IMR-90 (cell line): ENCODE measurements at regions not wholly inside any gene's neighbourhood (a gene's known extent, or its start where the extent isn't known, plus 50 kb on each side); places are given as distances from the start of the nearest gene placed in this dataset.
A peak's percentile ranks its signal among the peaks of the same experiment; 100 is the strongest.

ENCODE experiments used
- ATAC-seq: fragments of 200-7000 bp; cut with Tn5 transposase; 2 replicates; pipeline ENCODE4 v1.9.1; 2020; ENCODE audit warnings: low read depth, mild to moderate bottlenecking, moderate library complexity
- BruUV-seq: library from RNA; stranded (reverse); fragments of 400-500 nt; replicated peaks from 2 replicates; lab custom pipeline; 2021; lab: Mats Ljungman, UMichigan
- CTCF ChIA-PET: fragments of 300-600 bp; formaldehyde crosslinking; extraction: SDS; loops from one replicate; lab custom pipeline; 2021; ENCODE audit warnings: antibody characterized with exemption; lab: Yijun Ruan, JAX
- POLR2A ChIA-PET: fragments of 300-600 bp; sonication (Branson Sonifier 250); formaldehyde crosslinking; loops from one replicate; lab custom pipeline; 2022; ENCODE audit warnings: antibody characterized with exemption; ENCODE audit not compliant: unreplicated experiment; lab: Charles Lee
- DNase-seq: peaks from one replicate; pipeline ENCODE4 v3.0.0; 2013
- H2AFZ ChIP-seq: replicated peaks from 2 replicates; pipeline ENCODE3; 2013; ENCODE audit warnings: low read length, mild to moderate bottlenecking; ENCODE audit not compliant: poor library complexity
- H2AK5ac ChIP-seq: 2 replicates; pipeline ENCODE4 v1.6.1; 2013; ENCODE audit warnings: low read depth, low read length, inconsistent platforms
- H2AK9ac ChIP-seq: replicated peaks from 2 replicates; pipeline ENCODE3; 2013; ENCODE audit warnings: mild to moderate bottlenecking, low read depth, low read length, moderate library complexity; ENCODE audit not compliant: poor library complexity
- H2BK120ac ChIP-seq: 2 replicates; pipeline ENCODE4 v1.6.1; 2013; ENCODE audit warnings: low read depth, low read length, inconsistent platforms
- H2BK15ac ChIP-seq: 3 replicates; pipeline ENCODE4 v1.6.1; 2013; ENCODE audit warnings: low read depth, low read length, inconsistent platforms
- H2BK20ac ChIP-seq: 2 replicates; pipeline ENCODE4 v1.6.1; 2013; ENCODE audit warnings: low read depth, mild to moderate bottlenecking, inconsistent platforms, low read length, moderate library complexity
- H2BK5ac ChIP-seq: 2 replicates; pipeline ENCODE4 v1.6.1; 2013; ENCODE audit warnings: mild to moderate bottlenecking, low read depth, low read length, inconsistent platforms; ENCODE audit not compliant: poor library complexity, severe bottlenecking
- H3K14ac ChIP-seq: replicated peaks from 2 replicates; pipeline ENCODE4 v1.6.1; 2013; ENCODE audit warnings: low read depth, low read length, inconsistent platforms
- H3K18ac ChIP-seq: 2 replicates; pipeline ENCODE4 v1.6.1; 2013; ENCODE audit warnings: low read depth, low read length, control low read depth
- H3K23ac ChIP-seq: 2 replicates; pipeline ENCODE4 v1.6.1; 2013; ENCODE audit warnings: low read depth, low read length, inconsistent platforms
- H3K27ac ChIP-seq: 2 replicates; pipeline ENCODE4 v1.5.1; 2013; ENCODE audit warnings: mild to moderate bottlenecking, control low read depth, low read length; ENCODE audit not compliant: insufficient read depth
- H3K27me3 ChIP-seq: 2 replicates; pipeline ENCODE4 v1.6.1; 2013; ENCODE audit warnings: low read length; ENCODE audit not compliant: control insufficient read depth, insufficient read depth
- H3K36me3 ChIP-seq: 2 replicates; pipeline ENCODE4 v1.6.1; 2013; ENCODE audit warnings: low read length, mixed read lengths; ENCODE audit not compliant: control insufficient read depth, insufficient read depth
- H3K4ac ChIP-seq: 2 replicates; pipeline ENCODE4 v1.6.1; 2013; ENCODE audit warnings: low read depth, low read length, inconsistent platforms
- H3K4me1 ChIP-seq: 2 replicates; pipeline ENCODE4 v1.6.1; 2013; ENCODE audit warnings: low read length, mixed read lengths; ENCODE audit not compliant: control insufficient read depth, insufficient read depth
- H3K4me2 ChIP-seq: 2 replicates; pipeline ENCODE4 v1.6.1; 2013; ENCODE audit warnings: low read depth, mild to moderate bottlenecking, control low read depth, low read length, moderate library complexity
- H3K4me3 ChIP-seq: 2 replicates; pipeline ENCODE4 v1.5.1; 2013; ENCODE audit warnings: low read depth, mild to moderate bottlenecking, control low read depth, low read length, moderate library complexity; ENCODE audit not compliant: insufficient read depth
- H3K56ac ChIP-seq: 2 replicates; pipeline ENCODE4 v1.6.1; 2013; ENCODE audit warnings: low read length, inconsistent platforms; ENCODE audit not compliant: insufficient read depth; ENCODE audit errors: extremely low read depth
- H3K79me1 ChIP-seq, 2 experiments: 2 replicates each; pipeline ENCODE4 v1.6.1; 2013; ENCODE audit warnings: low read length in 2 of 2, inconsistent platforms in 1 of 2, low read depth in 1 of 2
- H3K9ac ChIP-seq: 2 replicates; pipeline ENCODE4 v1.6.1; 2013; ENCODE audit warnings: low read depth, low read length, control low read depth
- H3K9me1 ChIP-seq: 2 replicates; pipeline ENCODE4 v1.6.1; 2013; ENCODE audit warnings: low read length, inconsistent platforms; ENCODE audit not compliant: insufficient read depth
- H3K9me3 ChIP-seq: 2 replicates; pipeline ENCODE4 v1.6.1; 2013; ENCODE audit warnings: low read length; ENCODE audit not compliant: control insufficient read depth, insufficient read depth
- H4K20me1 ChIP-seq: 2 replicates; pipeline ENCODE4 v1.6.1; 2013; ENCODE audit warnings: low read length, inconsistent platforms; ENCODE audit not compliant: insufficient read depth
- H4K5ac ChIP-seq: 2 replicates; pipeline ENCODE4 v1.6.1; 2013; ENCODE audit warnings: mild to moderate bottlenecking, low read depth, low read length, control low read depth
- H4K8ac ChIP-seq, 2 experiments: 2 replicates each; pipeline ENCODE4 v1.6.1; 2013; ENCODE audit warnings: low read depth in 2 of 2, low read length in 2 of 2, control low read depth in 1 of 2, inconsistent platforms in 1 of 2
- H4K91ac ChIP-seq: 2 replicates; pipeline ENCODE4 v1.6.1; 2013; ENCODE audit warnings: low read depth, low read length, inconsistent platforms; ENCODE audit not compliant: insufficient read depth
- CHD1 ChIP-seq: IDR thresholded peaks from 2 replicates; pipeline ENCODE4 v1.6.1; 2012; ENCODE audit warnings: low read depth, low read length, improper control_type of control experiment
- FOS ChIP-seq: fragments of 150-350 bp; IDR thresholded peaks from 2 replicates; pipeline ENCODE4 v1.6.1; 2016; ENCODE audit warnings: low read depth, low read length
- MAFK ChIP-seq: IDR thresholded peaks from 2 replicates; pipeline ENCODE4 v1.6.1; 2012; ENCODE audit warnings: low read depth, low read length, improper control_type of control experiment
- MAZ ChIP-seq: IDR thresholded peaks from 2 replicates; pipeline ENCODE4 v1.6.1; 2012; ENCODE audit warnings: low read depth, mild to moderate bottlenecking, low read length, improper control_type of control experiment, moderate library complexity, borderline replicate concordance
- MXI1 ChIP-seq: IDR thresholded peaks from 2 replicates; pipeline ENCODE4 v1.6.1; 2012; ENCODE audit warnings: low read depth, mild to moderate bottlenecking, low read length, moderate library complexity, borderline replicate concordance
- NFE2L2 ChIP-seq: fragments of 150-350 bp; IDR thresholded peaks from 2 replicates; pipeline ENCODE4 v1.6.1; 2016; ENCODE audit warnings: low read depth, mild to moderate bottlenecking, low read length
- POLR2A ChIP-seq: IDR thresholded peaks from 2 replicates; pipeline ENCODE4 v1.6.1; 2012; ENCODE audit warnings: mild to moderate bottlenecking, low read depth, low read length
- RAD21 ChIP-seq: IDR thresholded peaks from 2 replicates; pipeline ENCODE4 v1.6.1; 2012; ENCODE audit warnings: low read length, improper control_type of control experiment
- RCOR1 ChIP-seq: IDR thresholded peaks from 2 replicates; pipeline ENCODE4 v1.6.1; 2012; ENCODE audit warnings: mild to moderate bottlenecking, low read length, improper control_type of control experiment; ENCODE audit not compliant: insufficient replicate concordance
- SMC3 ChIP-seq: fragments of 150-350 bp; IDR thresholded peaks from 2 replicates; pipeline ENCODE4 v1.6.1; 2016; ENCODE audit warnings: low read depth, mild to moderate bottlenecking, antibody characterized with exemption, low read length, moderate library complexity
- WGBS, 2 experiments: methylation state at CpG; one replicate each; pipeline versions ENCODE4 v1.1.5 to v1.1.7; 2013; ENCODE audit warnings: missing lambda C conversion rate in 2 of 2; ENCODE audit not compliant: insufficient read length in 1 of 2; ENCODE audit errors: extremely low coverage in 2 of 2; 5-methylcytosine and 5-hydroxymethylcytosine counted together
- dilution Hi-C: fragments of 300-500 bp; cut with HindIII; formaldehyde crosslinking; loops from one replicate; pipeline ENCODE4 v1.14.3; 2018; ENCODE audit warnings: low sequenced_read_pairs; ENCODE audit not compliant: unreplicated experiment
- in situ Hi-C: fragments of 300-500 bp; cut with MboI; formaldehyde crosslinking; loops from 3 replicates; pipeline ENCODE4 v1.14.3; 2019; ENCODE audit warnings: low sequenced_read_pairs, inconsistent platforms, mixed read lengths
- intact Hi-C: fragments of 100-400 bp; cut with micrococcal nuclease; formaldehyde crosslinking; loops from 2 replicates; pipeline ENCODE4 v1.10.0; 2022
- TF ChIP-seq, protein P1 (sequence below): fragments of 150-350 bp; IDR thresholded peaks from 2 replicates; pipeline ENCODE4 v1.6.1; 2016; ENCODE audit warnings: low read depth, mild to moderate bottlenecking, low read length, moderate library complexity, borderline replicate concordance

GRCh38 chr17:43326490-43327275, 72.1 kb upstream of the ARL4D start:
- Histone ChIP-seq H2BK15ac (no peak overlapping the region), H3K79me1 (peaks cover 0 to 3% of the 10 kb centered on the region in 2 experiments; a peak in 1 of 4 replicates), H3K23ac (peak overlapping the region; percentile 41; the same call in 1 of the 2 replicates), H3K9ac (no peak overlapping the region), H4K91ac (no peak overlapping the region), H3K4me3 (no peak overlapping the region), H3K4ac (no peak overlapping the region), H2AFZ (no peak overlapping the region), H4K20me1 (no peaks in the 10 kb centered on the region), H3K27ac (no peak overlapping the region), H3K4me1 (peaks cover 11% of the 10 kb centered on the region), H3K4me2 (no peak overlapping the region), H3K14ac (0 out of 2 replicates have a peak overlapping the region, but pooled peaks have one; percentile 18), H3K56ac (no peak overlapping the region), H3K9me3 (no peaks in the 10 kb centered on the region), H2AK9ac (no peak overlapping the region), H4K5ac (no peak overlapping the region), H2BK5ac (no peak overlapping the region), H4K8ac (no peak overlapping the region), H3K27me3 (no peaks in the 10 kb centered on the region), H3K9me1 (no peaks in the 10 kb centered on the region), H2BK120ac (no peak overlapping the region), H3K36me3 (no peaks in the 10 kb centered on the region), H3K18ac (no peak overlapping the region), H2BK20ac (no peak overlapping the region), H2AK5ac (0 out of 2 replicates have a peak overlapping the region, but pooled peaks have one; percentile 43)
- ATAC-seq, result no peak
- in situ Hi-C loops (no loop called here), intact Hi-C loops (no loop called here), dilution Hi-C loops (no loop called here)
- ChIA-PET POLR2A (no interaction called here), CTCF (interaction anchor here (1.0 kb wide), 1 partner anchor 8 kb away, joined by 3 read pairs; no protein-coding TSS in a partner anchor)
- no CpG with 5 or more reads among the region's 7 CpGs for WGBS, 2 experiments
- TF ChIP-seq SMC3 (no peak), RAD21 (no peak), MAFK (no peak), POLR2A (no peak), MAZ (no peak), MXI1 (no peak), RCOR1 (no peak), CHD1 (no peak), FOS (no peak), NFE2L2 (no peak)
- TF ChIP-seq, protein P1, sequence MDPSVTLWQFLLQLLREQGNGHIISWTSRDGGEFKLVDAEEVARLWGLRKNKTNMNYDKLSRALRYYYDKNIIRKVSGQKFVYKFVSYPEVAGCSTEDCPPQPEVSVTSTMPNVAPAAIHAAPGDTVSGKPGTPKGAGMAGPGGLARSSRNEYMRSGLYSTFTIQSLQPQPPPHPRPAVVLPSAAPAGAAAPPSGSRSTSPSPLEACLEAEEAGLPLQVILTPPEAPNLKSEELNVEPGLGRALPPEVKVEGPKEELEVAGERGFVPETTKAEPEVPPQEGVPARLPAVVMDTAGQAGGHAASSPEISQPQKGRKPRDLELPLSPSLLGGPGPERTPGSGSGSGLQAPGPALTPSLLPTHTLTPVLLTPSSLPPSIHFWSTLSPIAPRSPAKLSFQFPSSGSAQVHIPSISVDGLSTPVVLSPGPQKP, result no peak
- BruUV-seq, result no TSS peak
- DNase-seq, result no peak
